ENCODE measurements at regions not wholly inside any gene's neighbourhood (a gene's known extent, or its start where the extent isn't known, plus 50 kb on each side); places are given as distances from the start of the nearest gene placed in this dataset.

- Histone ChIP-seq H3K27me3 (no peaks in the 10 kb centered on the region), H3K4me3 (no peak overlapping the region), H3K9me3 (no peaks in the 10 kb centered on the region), H3K27ac (no peak overlapping the region), H3K4me1 (peaks cover 30% of the 10 kb centered on the region), H3K36me3 (ENCODE audit: low read depth, missing control alignments) (no peaks in the 10 kb centered on the region)
- 86 to 89% methylated on average over 23 of the region's 23 CpGs for WGBS, 2 donors
- TF ChIP-seq CTCF (IDR thresholded peaks at IDR 0.05) = no peak
- no peak for TF ChIP-seq POLR2A (IDR thresholded peaks at IDR 0.05)
- intact Hi-C loops (cut with DNase I; ENCODE audit: low total_unique reads) = no loop called here
- DNase-seq = peak; percentile 12
These were observed 213.4 kb upstream of the GSE1 start for GRCh38 chr16:85399583-85400284.

- no peak overlapping the region for H3K27ac ChIP-seq
- TF ChIP-seq CTCF (IDR thresholded peaks at IDR 0.05) (no peak), POLR2A (IDR thresholded peaks at IDR 0.05) (no peak)
- intact Hi-C loops (cut with DNase I; ENCODE audit: low total_unique reads) = no loop called here
- H3K27me3 ChIP-seq = no peaks in the 10 kb centered on the region
- H3K9me3 ChIP-seq = no peaks in the 10 kb centered on the region
- H3K36me3 ChIP-seq (ENCODE audit: low read depth, missing control alignments) = no peaks in the 10 kb centered on the region
- DNase-seq = peak; percentile 8
- no peak overlapping the region for H3K4me3 ChIP-seq
- H3K4me1 ChIP-seq = peaks cover 22% of the 10 kb centered on the region
- WGBS, 2 donors = 91 to 92% methylated on average over 25 of the region's 25 CpGs
These were observed 212.6 kb upstream of the GSE1 start for GRCh38 chr16:85400305-85401205.

- DNase-seq = peak; percentile 8
- no peaks in the 10 kb centered on the region for H3K36me3 ChIP-seq (ENCODE audit: low read depth, missing control alignments)
- TF ChIP-seq CTCF (IDR thresholded peaks at IDR 0.05) = no peak
- TF ChIP-seq POLR2A (IDR thresholded peaks at IDR 0.05) = no peak
These were observed 211.7 kb upstream of the GSE1 start for GRCh38 chr16:85401370-85401916.

DNA sequence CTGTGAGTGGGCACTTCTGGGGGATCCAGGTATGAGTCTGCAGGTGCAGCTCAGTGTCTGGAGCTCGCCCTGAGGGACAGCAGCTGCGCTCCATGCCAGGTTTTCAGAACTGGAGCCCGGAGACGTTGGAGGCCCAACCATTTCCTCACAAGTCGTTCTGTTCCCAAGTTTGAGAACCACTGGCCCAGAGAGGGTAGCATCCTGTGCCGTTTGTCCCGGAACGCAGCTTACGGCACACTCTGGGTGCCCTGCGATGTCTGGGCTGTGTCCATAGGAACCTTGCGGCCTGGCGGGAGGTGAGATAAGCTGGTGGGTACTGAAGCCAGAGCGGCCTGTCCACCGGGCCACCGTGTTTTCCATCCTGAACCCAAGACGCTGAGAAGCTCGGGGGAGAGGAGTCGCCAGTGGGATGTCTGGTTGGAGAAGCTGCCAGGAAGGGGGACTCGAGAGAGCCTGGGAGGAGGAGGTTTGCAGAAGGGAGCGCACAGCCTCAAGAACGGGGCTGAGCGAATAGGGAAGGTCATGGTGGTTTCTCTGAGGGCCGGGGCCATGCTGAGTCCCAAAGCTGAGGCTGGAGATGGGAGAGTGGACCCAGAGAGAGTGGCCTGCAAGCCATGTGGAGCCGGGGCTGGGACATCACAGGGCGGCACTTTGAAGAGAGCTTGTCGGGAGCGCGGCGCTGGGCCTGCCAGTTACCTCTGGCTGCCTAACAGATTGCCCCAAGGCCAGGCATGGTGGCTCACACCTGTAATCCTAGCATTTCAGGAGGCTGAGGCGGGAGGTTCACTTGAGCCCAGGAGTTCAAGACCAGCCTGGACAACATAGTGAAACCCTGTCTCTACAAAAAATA, 211.0 kb upstream of the GSE1 start:
- H3K36me3 ChIP-seq (ENCODE audit: low read depth, missing control alignments) = no peaks in the 10 kb centered on the region
- DNase-seq = peak; percentile 14
- intact Hi-C loops (cut with DNase I; ENCODE audit: low total_unique reads) = no loop called here
- TF ChIP-seq POLR2A (IDR thresholded peaks at IDR 0.05) = no peak
- no peak for TF ChIP-seq CTCF (IDR thresholded peaks at IDR 0.05)
- no peaks in the 10 kb centered on the region for H3K27me3 ChIP-seq
- 80 to 84% methylated on average over 17 to 30 of the region's 30 CpGs for WGBS, 2 donors
- H3K27ac ChIP-seq = no peak overlapping the region
- peaks cover 7% of the 10 kb centered on the region for H3K4me1 ChIP-seq
- H3K4me3 ChIP-seq = no peak overlapping the region
- no peaks in the 10 kb centered on the region for H3K9me3 ChIP-seq

More at GRCh38 chr16:85401370-85401916, 211.7 kb upstream of the GSE1 start:
- Histone ChIP-seq H3K4me1 (peaks cover 13% of the 10 kb centered on the region), H3K9me3 (no peaks in the 10 kb centered on the region), H3K4me3 (no peak overlapping the region), H3K27ac (no peak overlapping the region), H3K27me3 (no peaks in the 10 kb centered on the region)
- 88 to 96% methylated on average over 9 to 16 of the region's 16 CpGs for WGBS, 2 donors
- intact Hi-C loops (cut with DNase I; ENCODE audit: low total_unique reads) = no loop called here
